ENCODE measurements at regions not wholly inside any gene's neighbourhood (a gene's known extent, or its start where the extent isn't known, plus 50 kb on each side); places are given as distances from the start of the nearest gene placed in this dataset.

GRCh38 chr7:130932667-130933432 is 198.8 kb upstream of the KLF14 start:
- Histone ChIP-seq H3K27me3 (ENCODE audit: control insufficient read depth, extremely low read depth, insufficient read depth, low read length) (no peaks in the 10 kb centered on the region), H3K9ac (ENCODE audit: control insufficient read depth, extremely low read depth, insufficient read depth, low read length) (no peak overlapping the region), H3K4me3 (ENCODE audit: control insufficient read depth in 2 of 3, extremely low read depth in 1 of 3, insufficient read depth in 2 of 3, low read depth in 1 of 3, low read length in 3 of 3) (no peak overlapping the region), H3K4me1 (ENCODE audit: control insufficient read depth, extremely low read depth, insufficient read depth, low read length) (peaks cover 28% of the 10 kb centered on the region), H2AFZ (ENCODE audit: control insufficient read depth, low read length) (no peak overlapping the region), H3K27ac (ENCODE audit: control insufficient read depth, insufficient read depth, low read length) (no peak overlapping the region), H3K4me2 (ENCODE audit: control insufficient read depth, extremely low read depth, insufficient read depth, low read depth, low read length) (no peak overlapping the region), H4K20me1 (ENCODE audit: control insufficient read depth, extremely low read depth, insufficient read depth, low read length) (no peaks in the 10 kb centered on the region), H3K36me3 (ENCODE audit: control insufficient read depth in 2 of 2, extremely low read depth in 1 of 2, insufficient read depth in 2 of 2, low read length in 2 of 2) (peaks cover 1 to 16% of the 10 kb centered on the region in 2 experiments), H3K79me2 (ENCODE audit: control insufficient read depth, insufficient read depth, low read length) (peaks cover 94% of the 10 kb centered on the region), H3K9me1 (ENCODE audit: control insufficient read depth, extremely low read depth, insufficient read depth, low read length) (no peaks in the 10 kb centered on the region), H3K9me3 (ENCODE audit: control insufficient read depth, low read depth, low read length) (no peaks in the 10 kb centered on the region)
- FAIRE-seq (no peak), DNase-seq (ENCODE audit: low read depth, low spot score) (no peak)
- TF ChIP-seq EZH2 (IDR thresholded peaks at IDR 0.05; ENCODE audit: low read length) (no peak), CTCF (optimal IDR thresholded peaks at IDR 0.05 in 1 of 3, IDR thresholded peaks at IDR 0.05 in 1 of 3, conservative IDR thresholded peaks at IDR 0.05 in 1 of 3; ENCODE audit: extremely low read depth in 1 of 3, insufficient read depth in 2 of 3, low read length in 3 of 3) (no peak)
- dilution Hi-C loops (cut with MboI; ENCODE audit: extremely low pct_ligation_motif_present, low sequenced_read_pairs): no loop called here

- no peak for TF ChIP-seq EZH2 (IDR thresholded peaks at IDR 0.05; ENCODE audit: low read length)
- TF ChIP-seq CTCF (optimal IDR thresholded peaks at IDR 0.05 in 1 of 3, IDR thresholded peaks at IDR 0.05 in 1 of 3, conservative IDR thresholded peaks at IDR 0.05 in 1 of 3; ENCODE audit: extremely low read depth in 1 of 3, insufficient read depth in 2 of 3, low read length in 3 of 3): no peak
- Histone ChIP-seq H3K27ac (ENCODE audit: control insufficient read depth, insufficient read depth, low read length) (no peak overlapping the region), H4K20me1 (ENCODE audit: control insufficient read depth, extremely low read depth, insufficient read depth, low read length) (no peaks in the 10 kb centered on the region), H3K9me3 (ENCODE audit: control insufficient read depth, low read depth, low read length) (no peaks in the 10 kb centered on the region), H3K27me3 (ENCODE audit: control insufficient read depth, extremely low read depth, insufficient read depth, low read length) (no peaks in the 10 kb centered on the region), H3K4me2 (ENCODE audit: control insufficient read depth, extremely low read depth, insufficient read depth, low read depth, low read length) (no peak overlapping the region), H3K4me1 (ENCODE audit: control insufficient read depth, extremely low read depth, insufficient read depth, low read length) (peaks cover 28% of the 10 kb centered on the region), H2AFZ (ENCODE audit: control insufficient read depth, low read length) (no peak overlapping the region), H3K9ac (ENCODE audit: control insufficient read depth, extremely low read depth, insufficient read depth, low read length) (no peak overlapping the region), H3K79me2 (ENCODE audit: control insufficient read depth, insufficient read depth, low read length) (peaks cover 95% of the 10 kb centered on the region), H3K4me3 (ENCODE audit: control insufficient read depth in 2 of 3, extremely low read depth in 1 of 3, insufficient read depth in 2 of 3, low read depth in 1 of 3, low read length in 3 of 3) (no peak overlapping the region), H3K36me3 (ENCODE audit: control insufficient read depth in 2 of 2, extremely low read depth in 1 of 2, insufficient read depth in 2 of 2, low read length in 2 of 2) (peaks cover 1 to 18% of the 10 kb centered on the region in 2 experiments), H3K9me1 (ENCODE audit: control insufficient read depth, extremely low read depth, insufficient read depth, low read length) (no peaks in the 10 kb centered on the region)
- FAIRE-seq: no peak
- dilution Hi-C loops (cut with MboI; ENCODE audit: extremely low pct_ligation_motif_present, low sequenced_read_pairs): no loop called here
- DNase-seq (ENCODE audit: low read depth, low spot score): no peak
Observed at GRCh38 chr7:130933919-130934318, 199.9 kb upstream of the KLF14 start.

Data from keratinocyte (primary cell).